NT2/D1 (cell line): ENCODE measurements at regions not wholly inside any gene's neighbourhood (a gene's known extent, or its start where the extent isn't known, plus 50 kb on each side); places are given as distances from the start of the nearest gene placed in this dataset.
"Not testable (repeated sequence)": the region's sequence is repeated elsewhere in the genome, so short reads cannot be mapped to it uniquely, and the experiment has no call there.

Source experiments
- DNase-seq: peaks from one replicate; pipeline ENCODE4 v3.0.0-alpha.2; 2011; ENCODE audit warnings: low read depth, low spot score
- H3K27me3 ChIP-seq: 2 replicates; pipeline ENCODE4 v1.6.0; 2011; ENCODE audit warnings: mild to moderate bottlenecking; ENCODE audit not compliant: insufficient read length, insufficient read depth
- H3K36me3 ChIP-seq: 2 replicates; pipeline ENCODE4 v1.6.1; 2011; ENCODE audit warnings: mild to moderate bottlenecking, low read length, mixed read lengths; ENCODE audit not compliant: insufficient read depth, insufficient read length
- H3K4me1 ChIP-seq: 2 replicates; pipeline ENCODE4 v1.5.1; 2011; ENCODE audit not compliant: insufficient read depth, insufficient read length
- H3K4me3 ChIP-seq: 2 replicates; pipeline ENCODE4 v1.5.1; 2011; ENCODE audit warnings: low read depth; ENCODE audit not compliant: insufficient read length
- H3K9ac ChIP-seq: 2 replicates; pipeline ENCODE4 v1.6.0; 2011; ENCODE audit warnings: low read depth; ENCODE audit not compliant: insufficient read length
- H3K9me3 ChIP-seq: 2 replicates; pipeline ENCODE4 v1.5.1; 2011; ENCODE audit warnings: mild to moderate bottlenecking, low read length; ENCODE audit not compliant: insufficient read depth
- SUZ12 ChIP-seq: IDR thresholded peaks from 2 replicates; pipeline ENCODE4 v1.6.1; 2011; ENCODE audit not compliant: insufficient read length, insufficient read depth; ENCODE audit errors: extremely low read depth
- YY1 ChIP-seq: IDR thresholded peaks from 2 replicates; pipeline ENCODE4 v1.6.1; 2011; ENCODE audit not compliant: insufficient read length, insufficient read depth
- ZNF274 ChIP-seq: IDR thresholded peaks from 2 replicates; pipeline ENCODE4 v1.6.1; 2011; ENCODE audit warnings: mild to moderate bottlenecking, low read depth, low read length

GRCh38 chr10:84012431-84012830, 126.9 kb upstream of the GHITM start:
- Histone ChIP-seq H3K4me1 (no peaks in the 10 kb centered on the region), H3K9me3 (no peaks in the 10 kb centered on the region), H3K4me3 (no peak overlapping the region), H3K36me3 (no peaks in the 10 kb centered on the region), H3K27me3 (no peaks in the 10 kb centered on the region), H3K9ac (no peak overlapping the region)
- no peak for DNase-seq
- TF ChIP-seq YY1 (no peak), ZNF274 (no peak), SUZ12 (no peak)

GRCh38 chr10:84012831-84013458, 126.4 kb upstream of the GHITM start:
- no peaks in the 10 kb centered on the region for H3K27me3 ChIP-seq
- TF ChIP-seq SUZ12 (no peak), ZNF274 (no peak), YY1 (no peak)
- no peak for DNase-seq

GRCh38 chr10:84015877-84016595, 123.3 kb upstream of the GHITM start:
- DNase-seq, result no peak
- H3K36me3 ChIP-seq, result no peaks in the 10 kb centered on the region
- TF ChIP-seq SUZ12, result no peak
- TF ChIP-seq ZNF274, result no peak
- TF ChIP-seq YY1, result no peak

More at GRCh38 chr10:84012831-84013458, 126.4 kb upstream of the GHITM start:
- no peaks in the 10 kb centered on the region for H3K9me3 ChIP-seq
- H3K4me1 ChIP-seq, result no peaks in the 10 kb centered on the region
- H3K9ac ChIP-seq, result no peak overlapping the region
- no peaks in the 10 kb centered on the region for H3K36me3 ChIP-seq
- no peak overlapping the region for H3K4me3 ChIP-seq

DNA sequence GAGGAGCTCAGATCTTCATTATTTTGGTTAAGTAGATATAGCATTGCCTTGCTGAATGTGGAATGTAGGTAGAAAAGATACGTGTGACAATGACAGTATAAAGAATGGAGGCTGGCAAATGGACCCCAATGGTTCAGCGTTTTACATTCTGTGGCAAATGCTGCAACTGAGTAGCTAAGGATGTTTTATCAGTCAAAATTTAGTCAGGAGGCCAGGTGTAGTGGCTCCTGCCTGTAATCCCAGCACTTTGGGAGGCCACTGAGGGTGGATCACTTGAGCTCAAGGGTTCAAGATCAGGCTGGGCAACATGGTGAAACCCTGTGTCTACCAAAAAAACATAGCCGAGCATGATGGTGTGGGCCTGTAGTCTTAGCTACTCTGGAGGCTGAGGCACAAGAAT, 120.5 kb upstream of the GHITM start:
- Histone ChIP-seq H3K4me3 (no peak overlapping the region), H3K27me3 (no peaks in the 10 kb centered on the region), H3K36me3 (no peaks in the 10 kb centered on the region), H3K9me3 (no peaks in the 10 kb centered on the region), H3K4me1 (no peaks in the 10 kb centered on the region), H3K9ac (no peak overlapping the region)
- DNase-seq, result no peak
- TF ChIP-seq ZNF274, result no peak
- TF ChIP-seq YY1, result no peak
- no peak for TF ChIP-seq SUZ12

More at GRCh38 chr10:84015877-84016595, 123.3 kb upstream of the GHITM start:
- Histone ChIP-seq H3K9ac (no peak overlapping the region), H3K9me3 (no peaks in the 10 kb centered on the region), H3K27me3 (no peaks in the 10 kb centered on the region), H3K4me3 (no peak overlapping the region), H3K4me1 (no peaks in the 10 kb centered on the region)

- H3K9ac ChIP-seq, H3K9me3 ChIP-seq, H3K4me3 ChIP-seq, H3K4me1 ChIP-seq, H3K36me3 ChIP-seq, H3K27me3 ChIP-seq: not testable (repeated sequence)
- DNase-seq, result peak; percentile 2
These were observed 119.4 kb upstream of the GHITM start for GRCh38 chr10:84019854-84020458.

GRCh38 chr10:84026821-84027257, 112.5 kb upstream of the GHITM start:
- no peaks in the 10 kb centered on the region for H3K9me3 ChIP-seq
- H3K4me1 ChIP-seq, result no peaks in the 10 kb centered on the region
- H3K4me3 ChIP-seq, result no peak overlapping the region
- H3K27me3 ChIP-seq, result no peaks in the 10 kb centered on the region
- H3K36me3 ChIP-seq, result no peaks in the 10 kb centered on the region
- DNase-seq, result peak; percentile 18
- TF ChIP-seq YY1 (no peak), SUZ12 (no peak)
- H3K9ac ChIP-seq, result no peak overlapping the region

GRCh38 chr10:84029840-84030239, 109.5 kb upstream of the GHITM start:
- Histone ChIP-seq H3K36me3 (no peaks in the 10 kb centered on the region), H3K9me3 (no peaks in the 10 kb centered on the region), H3K4me1 (no peaks in the 10 kb centered on the region), H3K9ac (no peak overlapping the region), H3K4me3 (no peak overlapping the region), H3K27me3 (no peaks in the 10 kb centered on the region)
- TF ChIP-seq YY1, result no peak
- TF ChIP-seq SUZ12, result no peak
- no peak for TF ChIP-seq ZNF274
- no peak for DNase-seq
